Vagina (tissue), 2 donors: ENCODE measurements at regions not wholly inside any gene's neighbourhood (a gene's known extent, or its start where the extent isn't known, plus 50 kb on each side); places are given as distances from the start of the nearest gene placed in this dataset.

Source experiments
- POLR2A ChIP-seq, 2 donors: fragments of 450-650 bp; IDR thresholded peaks; one replicate each; pipeline ENCODE4 v1.6.1; 2017; ENCODE audit warnings: antibody characterized with exemption in 2 of 2, mild to moderate bottlenecking in 2 of 2, moderate library complexity in 2 of 2
- POLR2AphosphoS5 ChIP-seq, 2 donors: sonication (generic); formaldehyde crosslinking; IDR thresholded peaks; one replicate each; pipeline ENCODE4 v1.9.0; 2017; ENCODE audit warnings: antibody characterized with exemption in 2 of 2, mild to moderate bottlenecking in 2 of 2, low read depth in 1 of 2; ENCODE audit not compliant: insufficient read depth in 1 of 2
- TF ChIP-seq, protein P1 (sequence below), 3 experiments: fragments of 450-650 bp in 2 of 3; fragments of 200-600 bp in 1 of 3; sonication (generic) in 1 of 3; IDR thresholded peaks; one replicate each; pipeline ENCODE4 v1.5.1; 2017 to 2019; ENCODE audit warnings: antibody characterized with exemption in 3 of 3, mild to moderate bottlenecking in 2 of 3, moderate library complexity in 2 of 3

DNA sequence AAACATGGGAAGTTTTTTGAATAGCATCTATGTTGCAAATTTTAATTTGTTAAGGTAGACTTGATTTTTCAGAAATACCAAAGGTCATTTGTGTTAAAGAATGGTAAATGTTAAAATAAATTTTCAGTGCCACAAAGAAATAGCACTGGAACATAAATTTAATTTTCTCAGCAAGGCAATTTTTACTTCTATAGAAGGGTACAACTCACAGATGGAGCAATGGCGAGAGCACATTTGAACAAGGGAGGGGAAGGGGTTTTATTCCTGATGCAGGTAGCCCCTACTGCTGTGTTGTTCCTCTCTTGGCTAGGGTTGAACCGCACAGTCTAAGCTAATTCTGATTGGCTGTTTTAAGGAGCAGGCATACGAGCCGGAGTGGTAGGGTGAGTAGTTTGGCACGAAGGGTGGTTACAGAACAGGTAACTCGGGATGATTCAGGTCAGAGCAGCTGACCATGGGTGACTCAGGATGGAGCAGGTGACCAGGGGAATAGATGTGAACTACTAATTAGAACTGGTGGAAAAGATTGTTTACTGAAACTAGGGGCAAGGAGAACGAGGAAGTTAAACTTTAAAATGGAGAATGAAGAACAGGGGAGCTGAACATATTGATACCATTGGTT lies 50.1 kb upstream of the PSME4 start:
- TF ChIP-seq POLR2AphosphoS5 (IDR thresholded peaks at IDR 0.05; ENCODE audit: insufficient read depth in 1 of 2, low read depth in 1 of 2) (no peak), POLR2A (IDR thresholded peaks at IDR 0.05) (no peak)
- TF ChIP-seq, protein P1, sequence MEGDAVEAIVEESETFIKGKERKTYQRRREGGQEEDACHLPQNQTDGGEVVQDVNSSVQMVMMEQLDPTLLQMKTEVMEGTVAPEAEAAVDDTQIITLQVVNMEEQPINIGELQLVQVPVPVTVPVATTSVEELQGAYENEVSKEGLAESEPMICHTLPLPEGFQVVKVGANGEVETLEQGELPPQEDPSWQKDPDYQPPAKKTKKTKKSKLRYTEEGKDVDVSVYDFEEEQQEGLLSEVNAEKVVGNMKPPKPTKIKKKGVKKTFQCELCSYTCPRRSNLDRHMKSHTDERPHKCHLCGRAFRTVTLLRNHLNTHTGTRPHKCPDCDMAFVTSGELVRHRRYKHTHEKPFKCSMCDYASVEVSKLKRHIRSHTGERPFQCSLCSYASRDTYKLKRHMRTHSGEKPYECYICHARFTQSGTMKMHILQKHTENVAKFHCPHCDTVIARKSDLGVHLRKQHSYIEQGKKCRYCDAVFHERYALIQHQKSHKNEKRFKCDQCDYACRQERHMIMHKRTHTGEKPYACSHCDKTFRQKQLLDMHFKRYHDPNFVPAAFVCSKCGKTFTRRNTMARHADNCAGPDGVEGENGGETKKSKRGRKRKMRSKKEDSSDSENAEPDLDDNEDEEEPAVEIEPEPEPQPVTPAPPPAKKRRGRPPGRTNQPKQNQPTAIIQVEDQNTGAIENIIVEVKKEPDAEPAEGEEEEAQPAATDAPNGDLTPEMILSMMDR (IDR thresholded peaks at IDR 0.05): no peak
